Chondrocyte (in vitro differentiated cells): ENCODE measurements at regions not wholly inside any gene's neighbourhood (a gene's known extent, or its start where the extent isn't known, plus 50 kb on each side); places are given as distances from the start of the nearest gene placed in this dataset.

Experiments
- DNase-seq: peaks from one replicate; pipeline ENCODE4 v3.0.0; 2021; ENCODE audit warnings: mixed read lengths, low spot score
- H3K27ac Mint-ChIP-seq: one replicate; pipeline ENCODE4 v1.8.0; 2021; ENCODE audit warnings: mild to moderate bottlenecking, moderate library complexity, mixed read lengths; ENCODE audit not compliant: unreplicated experiment
- H3K27me3 Mint-ChIP-seq: 2 replicates; pipeline ENCODE4 v1.8.0; 2021; ENCODE audit warnings: low read depth, mixed read lengths
- H3K36me3 Mint-ChIP-seq: 2 replicates; pipeline ENCODE4 v1.8.0; 2021; ENCODE audit warnings: low read depth, mixed read lengths
- H3K4me1 Mint-ChIP-seq: 2 replicates; pipeline ENCODE4 v1.8.0; 2021; ENCODE audit warnings: low read depth, mild to moderate bottlenecking, mixed read lengths
- H3K4me3 Mint-ChIP-seq: one replicate; pipeline ENCODE4 v1.8.0; 2021; ENCODE audit warnings: mild to moderate bottlenecking, moderate library complexity, mixed read lengths; ENCODE audit not compliant: unreplicated experiment
- H3K9me3 Mint-ChIP-seq: 2 replicates; pipeline ENCODE4 v1.8.0; 2021; ENCODE audit warnings: low read depth, mixed read lengths
- CTCF ChIP-seq: fragments of 200-600 bp; sonication (generic); IDR thresholded peaks from 2 replicates; pipeline ENCODE4 v1.5.0; 2021; ENCODE audit warnings: antibody characterized with exemption, mild to moderate bottlenecking, moderate library complexity

GRCh38 chr14:51386983-51387735, 147.1 kb downstream of the TMX1 start:
- H3K27me3 Mint-ChIP-seq: no peaks in the 10 kb centered on the region
- H3K9me3 Mint-ChIP-seq: no peaks in the 10 kb centered on the region
- TF ChIP-seq CTCF: no peak
- H3K4me1 Mint-ChIP-seq: peaks cover 21% of the 10 kb centered on the region
- no peak overlapping the region for H3K27ac Mint-ChIP-seq
- DNase-seq: no peak
- H3K4me3 Mint-ChIP-seq: no peak overlapping the region
- H3K36me3 Mint-ChIP-seq: no peaks in the 10 kb centered on the region

- no peak for DNase-seq
- Mint-ChIP-seq H3K4me3 (no peak overlapping the region), H3K27me3 (no peaks in the 10 kb centered on the region), H3K9me3 (no peaks in the 10 kb centered on the region), H3K4me1 (peaks cover 37% of the 10 kb centered on the region), H3K36me3 (no peaks in the 10 kb centered on the region), H3K27ac (no peak overlapping the region)
- no peak for TF ChIP-seq CTCF
Observed at GRCh38 chr14:51392416-51392815, 152.4 kb downstream of the TMX1 start.

GRCh38 chr14:51394384-51394783, 154.3 kb downstream of the TMX1 start:
- TF ChIP-seq CTCF: no peak
- peaks cover 49% of the 10 kb centered on the region for H3K4me1 Mint-ChIP-seq
- no peak overlapping the region for H3K4me3 Mint-ChIP-seq
- no peaks in the 10 kb centered on the region for H3K9me3 Mint-ChIP-seq
- no peaks in the 10 kb centered on the region for H3K36me3 Mint-ChIP-seq
- no peaks in the 10 kb centered on the region for H3K27me3 Mint-ChIP-seq
- H3K27ac Mint-ChIP-seq: peak overlapping the region; percentile 98
- DNase-seq: no peak

GRCh38 chr14:51394804-51395203, 154.8 kb downstream of the TMX1 start:
- Mint-ChIP-seq H3K4me1 (peaks cover 49% of the 10 kb centered on the region), H3K36me3 (no peaks in the 10 kb centered on the region), H3K27ac (peak overlapping the region; percentile 98), H3K9me3 (no peaks in the 10 kb centered on the region), H3K27me3 (no peaks in the 10 kb centered on the region), H3K4me3 (no peak overlapping the region)
- TF ChIP-seq CTCF: no peak
- DNase-seq: no peak

DNA sequence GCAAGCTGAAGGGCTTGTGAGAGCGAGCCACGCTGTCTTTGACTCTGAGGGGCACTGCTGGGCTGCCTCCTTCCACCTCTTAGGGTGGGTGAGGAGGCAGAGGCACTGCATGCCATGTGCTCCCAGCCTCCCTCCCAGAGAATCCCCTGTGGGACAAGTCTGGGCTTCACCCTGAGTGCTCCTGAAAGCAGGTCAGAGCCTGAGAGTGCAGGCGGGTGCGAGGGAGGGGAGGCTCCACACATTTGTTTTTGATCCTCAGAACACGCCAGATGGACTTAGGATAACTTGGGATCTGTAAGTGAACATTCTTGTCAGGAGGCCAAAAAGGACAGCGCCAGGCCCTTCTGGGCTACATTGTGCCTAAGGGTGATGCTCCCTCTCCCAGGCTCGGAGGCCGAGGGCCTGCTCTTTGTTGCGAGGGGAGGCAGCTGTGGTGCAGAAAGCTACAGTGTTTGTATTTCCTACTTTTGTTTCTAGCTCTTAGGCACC, 155.4 kb downstream of the TMX1 start:
- Mint-ChIP-seq H3K9me3 (no peaks in the 10 kb centered on the region), H3K36me3 (no peaks in the 10 kb centered on the region), H3K4me3 (peak overlapping the region; percentile 38), H3K27me3 (no peaks in the 10 kb centered on the region), H3K4me1 (peaks cover 54% of the 10 kb centered on the region), H3K27ac (peak overlapping the region; percentile 98)
- TF ChIP-seq CTCF: peak; percentile 54
- DNase-seq: no peak
